Parathyroid adenoma (tissue), 2 donors: ENCODE measurements at regions not wholly inside any gene's neighbourhood (a gene's known extent, or its start where the extent isn't known, plus 50 kb on each side); places are given as distances from the start of the nearest gene placed in this dataset.

ENCODE experiments used
- H2AFZ ChIP-seq: fragments of 300-600 bp; sonication (generic); one replicate; pipeline ENCODE4 v1.7.0; 2017; ENCODE audit warnings: antibody characterized with exemption, mild to moderate bottlenecking
- H3K27ac ChIP-seq: fragments of 300-600 bp; sonication (generic); one replicate; pipeline ENCODE4 v1.7.0; 2017
- H3K27me3 ChIP-seq: fragments of 300-600 bp; sonication (generic); one replicate; pipeline ENCODE4 v1.7.0; 2017; ENCODE audit warnings: low read length; ENCODE audit not compliant: control insufficient read depth, insufficient read depth
- H3K36me3 ChIP-seq: fragments of 300-600 bp; sonication (generic); one replicate; pipeline ENCODE4 v1.7.0; 2017; ENCODE audit warnings: low read length; ENCODE audit not compliant: control insufficient read depth, insufficient read depth
- H3K4me1 ChIP-seq: fragments of 300-600 bp; sonication (generic); one replicate; pipeline ENCODE4 v1.7.0; 2017; ENCODE audit warnings: control low read depth
- H3K4me2 ChIP-seq: fragments of 300-600 bp; sonication (generic); one replicate; pipeline ENCODE4 v1.7.0; 2017; ENCODE audit warnings: low read length
- H3K4me3 ChIP-seq: fragments of 300-600 bp; sonication (generic); one replicate; pipeline ENCODE4 v1.7.0; 2017; ENCODE audit warnings: low read depth, low read length
- H3K79me2 ChIP-seq: fragments of 300-600 bp; sonication (generic); one replicate; pipeline ENCODE4 v1.7.0; 2017; ENCODE audit warnings: control low read depth
- H3K9ac ChIP-seq: fragments of 300-600 bp; sonication (generic); one replicate; pipeline ENCODE4 v1.7.0; 2017; ENCODE audit warnings: mild to moderate bottlenecking
- H3K9me3 ChIP-seq: fragments of 300-600 bp; sonication (generic); one replicate; pipeline ENCODE4 v1.7.0; 2017; ENCODE audit warnings: low read length; ENCODE audit not compliant: control insufficient read depth
- TF ChIP-seq, protein P1 (sequence below): fragments of 300-600 bp; sonication (generic); IDR thresholded peaks from one replicate; pipeline ENCODE4 v1.7.0; 2017; ENCODE audit warnings: antibody characterized with exemption, mild to moderate bottlenecking
- donor health status: primary hyperparathyroidism.

DNA sequence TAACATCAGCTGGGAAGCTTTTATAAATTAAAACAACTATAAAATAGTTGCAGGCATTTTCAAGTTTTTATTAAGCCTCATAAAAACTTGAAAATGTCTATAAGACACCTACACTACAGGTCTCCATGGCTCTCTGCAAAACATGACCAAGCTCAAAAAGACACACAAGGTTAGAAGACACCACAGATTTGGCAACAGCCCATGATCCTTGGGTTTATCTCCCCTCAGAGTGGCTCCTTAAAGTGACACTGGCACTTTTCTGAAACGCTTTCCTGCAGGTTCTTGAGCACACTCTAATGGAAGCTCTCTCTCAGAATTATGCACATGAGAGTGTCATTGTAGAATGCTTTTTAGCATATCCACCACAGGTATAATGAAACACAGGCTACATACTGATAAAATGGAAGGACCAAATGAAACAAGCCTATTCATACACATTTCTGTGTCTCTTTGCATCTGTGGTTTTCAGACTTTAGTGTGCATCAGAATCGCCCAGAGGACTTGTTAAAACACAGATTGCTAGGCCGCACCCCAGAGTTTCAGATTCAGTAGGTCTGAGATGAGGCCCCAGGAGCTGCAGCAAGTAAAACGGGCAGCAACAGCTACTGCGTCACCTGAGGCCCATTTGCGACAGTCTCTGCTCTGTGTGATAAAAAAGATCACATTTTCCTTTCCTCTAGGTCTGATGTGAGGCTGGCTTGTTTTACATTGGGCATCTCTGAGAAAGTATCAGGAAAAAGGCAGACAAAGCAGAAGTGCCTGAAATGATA is 75.0 kb upstream of the WSB1 start:
- Histone ChIP-seq H3K9me3 (no peaks in the 10 kb centered on the region), H2AFZ (no peak overlapping the region), H3K79me2 (no peaks in the 10 kb centered on the region), H3K4me1 (no peaks in the 10 kb centered on the region), H3K27me3 (no peaks in the 10 kb centered on the region), H3K4me2 (no peak overlapping the region), H3K27ac (no peak overlapping the region), H3K4me3 (no peak overlapping the region), H3K9ac (no peak overlapping the region), H3K36me3 (no peaks in the 10 kb centered on the region)
- TF ChIP-seq, protein P1, sequence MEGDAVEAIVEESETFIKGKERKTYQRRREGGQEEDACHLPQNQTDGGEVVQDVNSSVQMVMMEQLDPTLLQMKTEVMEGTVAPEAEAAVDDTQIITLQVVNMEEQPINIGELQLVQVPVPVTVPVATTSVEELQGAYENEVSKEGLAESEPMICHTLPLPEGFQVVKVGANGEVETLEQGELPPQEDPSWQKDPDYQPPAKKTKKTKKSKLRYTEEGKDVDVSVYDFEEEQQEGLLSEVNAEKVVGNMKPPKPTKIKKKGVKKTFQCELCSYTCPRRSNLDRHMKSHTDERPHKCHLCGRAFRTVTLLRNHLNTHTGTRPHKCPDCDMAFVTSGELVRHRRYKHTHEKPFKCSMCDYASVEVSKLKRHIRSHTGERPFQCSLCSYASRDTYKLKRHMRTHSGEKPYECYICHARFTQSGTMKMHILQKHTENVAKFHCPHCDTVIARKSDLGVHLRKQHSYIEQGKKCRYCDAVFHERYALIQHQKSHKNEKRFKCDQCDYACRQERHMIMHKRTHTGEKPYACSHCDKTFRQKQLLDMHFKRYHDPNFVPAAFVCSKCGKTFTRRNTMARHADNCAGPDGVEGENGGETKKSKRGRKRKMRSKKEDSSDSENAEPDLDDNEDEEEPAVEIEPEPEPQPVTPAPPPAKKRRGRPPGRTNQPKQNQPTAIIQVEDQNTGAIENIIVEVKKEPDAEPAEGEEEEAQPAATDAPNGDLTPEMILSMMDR: no peak

- Histone ChIP-seq H3K27me3 (no peaks in the 10 kb centered on the region), H3K4me3 (no peak overlapping the region), H3K36me3 (no peaks in the 10 kb centered on the region), H3K9me3 (no peaks in the 10 kb centered on the region), H3K4me2 (no peak overlapping the region), H3K9ac (no peak overlapping the region), H3K27ac (no peak overlapping the region), H3K4me1 (no peaks in the 10 kb centered on the region), H2AFZ (no peak overlapping the region), H3K79me2 (no peaks in the 10 kb centered on the region)
- TF ChIP-seq, protein P1: no peak
Measured at GRCh38 chr17:27222515-27222914, 71.4 kb upstream of the WSB1 start.

GRCh38 chr17:27224526-27225315 is 69.2 kb upstream of the WSB1 start:
- TF ChIP-seq, protein P1: no peak
- H3K36me3 ChIP-seq: no peaks in the 10 kb centered on the region
- H2AFZ ChIP-seq: no peak overlapping the region
- no peaks in the 10 kb centered on the region for H3K4me1 ChIP-seq
- H3K27ac ChIP-seq: no peak overlapping the region
- no peak overlapping the region for H3K9ac ChIP-seq
- no peaks in the 10 kb centered on the region for H3K79me2 ChIP-seq
- no peaks in the 10 kb centered on the region for H3K27me3 ChIP-seq
- H3K4me2 ChIP-seq: no peak overlapping the region
- no peak overlapping the region for H3K4me3 ChIP-seq
- H3K9me3 ChIP-seq: no peaks in the 10 kb centered on the region

GRCh38 chr17:27226611-27227230 is 67.2 kb upstream of the WSB1 start:
- H3K4me2 ChIP-seq: no peak overlapping the region
- no peak overlapping the region for H2AFZ ChIP-seq
- H3K36me3 ChIP-seq: no peaks in the 10 kb centered on the region
- no peaks in the 10 kb centered on the region for H3K4me1 ChIP-seq
- no peaks in the 10 kb centered on the region for H3K79me2 ChIP-seq
- H3K4me3 ChIP-seq: no peak overlapping the region
- H3K9me3 ChIP-seq: no peaks in the 10 kb centered on the region
- no peaks in the 10 kb centered on the region for H3K27me3 ChIP-seq
- TF ChIP-seq, protein P1: no peak
- no peak overlapping the region for H3K27ac ChIP-seq
- no peak overlapping the region for H3K9ac ChIP-seq
